ENCODE measurements at regions not wholly inside any gene's neighbourhood (a gene's known extent, or its start where the extent isn't known, plus 50 kb on each side); places are given as distances from the start of the nearest gene placed in this dataset.

DNA sequence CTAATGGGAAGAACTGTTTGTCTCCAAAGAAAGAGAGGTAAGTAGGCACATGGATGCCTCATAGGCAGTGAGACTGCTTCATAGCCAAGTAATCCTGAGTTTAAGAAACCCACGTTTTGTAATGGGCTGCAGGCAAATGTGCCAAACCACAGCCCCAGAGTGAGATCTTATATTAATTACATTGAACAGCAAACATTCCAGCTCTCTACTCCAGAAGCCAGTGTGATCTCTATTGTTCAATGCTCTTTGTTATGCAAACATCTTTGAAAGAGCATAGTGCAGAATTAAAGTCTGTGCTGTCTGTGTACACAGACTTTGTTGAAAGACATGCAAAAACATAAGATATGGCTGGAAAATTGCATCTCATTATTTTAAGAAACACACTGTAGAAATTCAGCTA is 720.8 kb upstream of the REG3G start:
- no peak overlapping the region for H3K4me3 ChIP-seq (ENCODE audit: low read length in 3 of 3)
- no peaks in the 10 kb centered on the region for H3K9me3 ChIP-seq (ENCODE audit: control insufficient read depth in 2 of 3, insufficient read depth in 1 of 3, low read length in 3 of 3)
- no peaks in the 10 kb centered on the region for H3K4me1 ChIP-seq (ENCODE audit: control insufficient read depth in 2 of 3, insufficient read depth in 2 of 3, low read depth in 1 of 3, low read length in 3 of 3)
- no peaks in the 10 kb centered on the region for H3K36me3 ChIP-seq (ENCODE audit: control insufficient read depth in 2 of 3, insufficient read depth in 3 of 3, low read length in 3 of 3)
- no peak overlapping the region for H3K27ac ChIP-seq (ENCODE audit: low read depth in 2 of 2, low read length in 2 of 2)
- H3K9ac ChIP-seq (ENCODE audit: low read length in 3 of 3), result no peak overlapping the region
- TF ChIP-seq, protein P1, sequence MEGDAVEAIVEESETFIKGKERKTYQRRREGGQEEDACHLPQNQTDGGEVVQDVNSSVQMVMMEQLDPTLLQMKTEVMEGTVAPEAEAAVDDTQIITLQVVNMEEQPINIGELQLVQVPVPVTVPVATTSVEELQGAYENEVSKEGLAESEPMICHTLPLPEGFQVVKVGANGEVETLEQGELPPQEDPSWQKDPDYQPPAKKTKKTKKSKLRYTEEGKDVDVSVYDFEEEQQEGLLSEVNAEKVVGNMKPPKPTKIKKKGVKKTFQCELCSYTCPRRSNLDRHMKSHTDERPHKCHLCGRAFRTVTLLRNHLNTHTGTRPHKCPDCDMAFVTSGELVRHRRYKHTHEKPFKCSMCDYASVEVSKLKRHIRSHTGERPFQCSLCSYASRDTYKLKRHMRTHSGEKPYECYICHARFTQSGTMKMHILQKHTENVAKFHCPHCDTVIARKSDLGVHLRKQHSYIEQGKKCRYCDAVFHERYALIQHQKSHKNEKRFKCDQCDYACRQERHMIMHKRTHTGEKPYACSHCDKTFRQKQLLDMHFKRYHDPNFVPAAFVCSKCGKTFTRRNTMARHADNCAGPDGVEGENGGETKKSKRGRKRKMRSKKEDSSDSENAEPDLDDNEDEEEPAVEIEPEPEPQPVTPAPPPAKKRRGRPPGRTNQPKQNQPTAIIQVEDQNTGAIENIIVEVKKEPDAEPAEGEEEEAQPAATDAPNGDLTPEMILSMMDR (IDR thresholded peaks at IDR 0.05; ENCODE audit: borderline replicate concordance, extremely low read depth, insufficient read depth), result no peak
- FAIRE-seq (no peak), DNase-seq (no peak)
- H3K27me3 ChIP-seq (ENCODE audit: control insufficient read depth, insufficient read depth, low read length), result no peaks in the 10 kb centered on the region
- intact Hi-C loops (cut with DNase I), result no loop called here

DNA sequence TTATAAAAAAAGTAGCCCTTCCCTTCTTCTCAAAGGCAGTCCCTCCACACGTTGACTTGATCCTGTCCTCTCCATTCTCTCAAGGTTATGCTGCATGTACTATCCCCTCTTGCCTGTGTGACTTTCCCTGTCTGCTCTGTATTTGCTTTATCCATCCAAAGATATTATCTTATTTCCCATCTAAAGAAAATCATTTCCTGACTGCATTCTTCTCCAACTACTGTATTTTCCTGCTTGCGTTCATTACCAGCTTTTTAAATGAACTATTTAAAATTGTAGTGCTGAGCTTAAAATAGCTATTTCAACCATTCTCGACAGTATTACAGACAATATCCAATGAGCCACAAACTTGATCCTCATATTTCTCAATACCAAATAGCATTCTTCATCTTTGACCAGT is 716.0 kb upstream of the REG3G start:
- Histone ChIP-seq H3K36me3 (ENCODE audit: control insufficient read depth in 2 of 3, insufficient read depth in 3 of 3, low read length in 3 of 3) (no peaks in the 10 kb centered on the region), H3K27ac (ENCODE audit: low read depth in 2 of 2, low read length in 2 of 2) (no peak overlapping the region), H3K9me3 (ENCODE audit: control insufficient read depth in 2 of 3, insufficient read depth in 1 of 3, low read length in 3 of 3) (no peaks in the 10 kb centered on the region), H3K27me3 (ENCODE audit: control insufficient read depth, insufficient read depth, low read length) (no peaks in the 10 kb centered on the region), H3K4me3 (ENCODE audit: low read length in 3 of 3) (no peak overlapping the region), H3K9ac (ENCODE audit: low read length in 3 of 3) (no peak overlapping the region), H3K4me1 (ENCODE audit: control insufficient read depth in 2 of 3, insufficient read depth in 2 of 3, low read depth in 1 of 3, low read length in 3 of 3) (no peaks in the 10 kb centered on the region)
- FAIRE-seq, result no peak
- intact Hi-C loops (cut with DNase I), result no loop called here
- TF ChIP-seq, protein P1 (IDR thresholded peaks at IDR 0.05; ENCODE audit: borderline replicate concordance, extremely low read depth, insufficient read depth), result no peak
- no peak for DNase-seq

DNA sequence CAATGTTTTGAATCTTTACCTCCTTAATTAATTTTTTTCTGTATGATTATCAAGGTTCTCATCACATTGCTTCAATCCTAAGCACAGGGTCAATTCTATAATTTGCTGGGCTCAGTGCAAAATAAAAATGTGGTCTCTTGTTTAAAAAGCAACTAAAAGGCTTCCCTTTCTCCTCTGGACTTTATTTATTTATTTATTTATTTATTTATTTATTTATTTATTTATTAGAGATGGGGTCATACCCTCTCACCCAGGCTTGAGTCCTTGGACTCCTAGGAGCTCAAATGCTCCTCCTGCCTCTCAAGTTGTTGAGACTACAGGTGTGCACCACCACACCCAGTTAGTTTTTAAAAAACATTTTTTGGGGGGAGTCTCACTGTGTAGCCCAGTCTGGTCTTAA is 710.1 kb upstream of the REG3G start:
- H3K9me3 ChIP-seq (ENCODE audit: control insufficient read depth in 2 of 3, insufficient read depth in 1 of 3, low read length in 3 of 3), result no peaks in the 10 kb centered on the region
- intact Hi-C loops (cut with DNase I), result no loop called here
- H3K27me3 ChIP-seq (ENCODE audit: control insufficient read depth, insufficient read depth, low read length), result no peaks in the 10 kb centered on the region
- TF ChIP-seq, protein P1 (IDR thresholded peaks at IDR 0.05; ENCODE audit: borderline replicate concordance, extremely low read depth, insufficient read depth), result no peak
- no peak overlapping the region for H3K27ac ChIP-seq (ENCODE audit: low read depth in 2 of 2, low read length in 2 of 2)
- H3K9ac ChIP-seq (ENCODE audit: low read length in 3 of 3), result no peak overlapping the region
- no peak for DNase-seq
- FAIRE-seq, result no peak
- H3K4me1 ChIP-seq (ENCODE audit: control insufficient read depth in 2 of 3, insufficient read depth in 2 of 3, low read depth in 1 of 3, low read length in 3 of 3), result no peaks in the 10 kb centered on the region
- no peaks in the 10 kb centered on the region for H3K36me3 ChIP-seq (ENCODE audit: control insufficient read depth in 2 of 3, insufficient read depth in 3 of 3, low read length in 3 of 3)
- H3K4me3 ChIP-seq (ENCODE audit: low read length in 3 of 3), result no peak overlapping the region

DNA sequence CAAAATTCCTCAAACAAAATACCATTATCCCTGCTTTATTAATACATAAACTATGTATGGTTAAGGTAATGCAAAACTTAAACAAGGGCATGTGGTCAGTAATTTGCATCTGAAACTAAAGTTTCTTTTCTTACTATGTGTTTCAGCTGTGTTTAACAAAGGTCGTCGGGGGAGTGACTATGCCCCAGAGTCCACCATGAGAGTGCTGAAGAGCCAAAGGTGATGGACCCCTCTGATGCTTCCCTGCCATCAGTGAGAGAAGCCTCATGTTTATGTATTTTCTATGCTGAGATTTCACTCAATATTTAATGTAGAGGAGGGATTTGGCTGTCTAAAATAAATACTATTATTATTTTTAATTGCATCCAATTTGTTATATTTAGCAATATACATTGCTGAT is 707.2 kb upstream of the REG3G start:
- no peaks in the 10 kb centered on the region for H3K9me3 ChIP-seq (ENCODE audit: control insufficient read depth in 2 of 3, insufficient read depth in 1 of 3, low read length in 3 of 3)
- H3K4me1 ChIP-seq (ENCODE audit: control insufficient read depth in 2 of 3, insufficient read depth in 2 of 3, low read depth in 1 of 3, low read length in 3 of 3), result no peaks in the 10 kb centered on the region
- no peak overlapping the region for H3K27ac ChIP-seq (ENCODE audit: low read depth in 2 of 2, low read length in 2 of 2)
- DNase-seq (no peak), FAIRE-seq (no peak)
- H3K9ac ChIP-seq (ENCODE audit: low read length in 3 of 3), result no peak overlapping the region
- TF ChIP-seq, protein P1 (IDR thresholded peaks at IDR 0.05; ENCODE audit: borderline replicate concordance, extremely low read depth, insufficient read depth), result no peak
- H3K27me3 ChIP-seq (ENCODE audit: control insufficient read depth, insufficient read depth, low read length), result no peaks in the 10 kb centered on the region
- intact Hi-C loops (cut with DNase I), result no loop called here
- H3K4me3 ChIP-seq (ENCODE audit: low read length in 3 of 3), result no peak overlapping the region
- H3K36me3 ChIP-seq (ENCODE audit: control insufficient read depth in 2 of 3, insufficient read depth in 3 of 3, low read length in 3 of 3), result no peaks in the 10 kb centered on the region

Data from kidney (tissue), 13 donors.